B cell (primary cell): ENCODE measurements at regions not wholly inside any gene's neighbourhood (a gene's known extent, or its start where the extent isn't known, plus 50 kb on each side); places are given as distances from the start of the nearest gene placed in this dataset.

ENCODE experiments used
- ATAC-seq: fragments of 200-7000 bp; cut with Tn5 transposase; one replicate; pipeline ENCODE4 v1.10.0; 2021; ENCODE audit warnings: low read depth, mild to moderate bottlenecking, moderate number of reproducible peaks, moderate library complexity
- CTCF ChIA-PET: fragments of 350-600 bp; sonication (Branson Sonifier 250); formaldehyde crosslinking; loops from one replicate; lab custom pipeline; 2021; ENCODE audit warnings: antibody characterized with exemption, inconsistent platforms; lab: Charles Lee
- POLR2A ChIA-PET: fragments of 350-600 bp; sonication (Branson Sonifier 250); formaldehyde crosslinking; loops from one replicate; lab custom pipeline; 2021; ENCODE audit warnings: antibody characterized with exemption; lab: Charles Lee
- DNase-seq: peaks from one replicate; pipeline ENCODE4 v3.0.0; 2013
- H2AFZ ChIP-seq: 2 replicates; pipeline ENCODE4 v1.6.1; 2012; ENCODE audit warnings: mild to moderate bottlenecking, low read depth, low read length; ENCODE audit not compliant: insufficient read depth, poor library complexity, severe bottlenecking
- H3K27ac ChIP-seq, 2 donors: 1 replicate in 1 of 2; 2 replicates in 1 of 2; pipeline ENCODE4 v1.5.1; 2012 to 2013; ENCODE audit warnings: low read length in 2 of 2, mild to moderate bottlenecking in 2 of 2, moderate library complexity in 1 of 2
- H3K27me3 ChIP-seq, 4 experiments: fragments of 200-600 bp in 1 of 4; sonication (generic) in 1 of 4; replicated peaks in 1 of 4; 1 replicate in 2 of 4; 2 replicates in 2 of 4; pipeline versions ENCODE4 v1.6.1 to v1.7.0; 2013 to 2016; ENCODE audit warnings: low read length in 3 of 4, mild to moderate bottlenecking in 2 of 4, mixed read lengths in 1 of 4, moderate library complexity in 1 of 4; ENCODE audit not compliant: insufficient read depth in 4 of 4, control insufficient read depth in 3 of 4; ENCODE audit errors: control extremely low read depth in 1 of 4
- H3K36me3 ChIP-seq, 2 experiments: replicated peaks in 1 of 2; 1 replicate in 1 of 2; 2 replicates in 1 of 2; pipeline versions ENCODE4 v1.6.1 to v1.7.1; 2013; ENCODE audit warnings: low read length in 1 of 2; ENCODE audit not compliant: insufficient read depth in 2 of 2, control insufficient read depth in 1 of 2; ENCODE audit errors: control extremely low read depth in 1 of 2, extremely low read depth in 1 of 2
- H3K4me1 ChIP-seq, 2 donors: fragments of 200-600 bp in 1 of 2; sonication (generic) in 1 of 2; 1 replicate in 1 of 2; 2 replicates in 1 of 2; pipeline versions ENCODE4 v1.5.1 to v1.6.1; 2013 to 2017; ENCODE audit warnings: low read length in 2 of 2; ENCODE audit not compliant: control insufficient read depth in 2 of 2, insufficient read depth in 2 of 2
- H3K4me2 ChIP-seq: replicated peaks from 2 replicates; pipeline ENCODE3; 2012; ENCODE audit warnings: mild to moderate bottlenecking, low read depth, low read length; ENCODE audit not compliant: poor library complexity, severe bottlenecking
- H3K4me3 ChIP-seq, 5 experiments: fragments of 200-600 bp in 1 of 5; sonication (generic) in 1 of 5; 1 replicate in 3 of 5; 2 replicates in 2 of 5; pipeline versions ENCODE4 v1.5.1 to v1.7.0; 2011 to 2016; ENCODE audit warnings: low read length in 4 of 5, mild to moderate bottlenecking in 4 of 5, low read depth in 2 of 5, control low read depth in 1 of 5, moderate library complexity in 1 of 5; ENCODE audit not compliant: insufficient read depth in 1 of 5; ENCODE audit errors: control extremely low read depth in 1 of 5, extremely low read depth in 1 of 5
- H3K79me2 ChIP-seq: fragments of 200-600 bp; sonication (generic); one replicate; pipeline ENCODE4 v1.6.0; 2016; ENCODE audit warnings: low read length; ENCODE audit not compliant: control insufficient read depth, insufficient read depth
- H3K9ac ChIP-seq: fragments of 200-600 bp; sonication (generic); 2 replicates; pipeline ENCODE4 v1.6.1; 2017; ENCODE audit warnings: mild to moderate bottlenecking, low read length, moderate library complexity
- H3K9me3 ChIP-seq, 3 donors: one replicate each; pipeline versions ENCODE4 v1.6.1 to v1.7.1; 2013; ENCODE audit warnings: low read length in 2 of 3; ENCODE audit not compliant: control insufficient read depth in 2 of 3, insufficient read depth in 1 of 3; ENCODE audit errors: control extremely low read depth in 1 of 3
- H4K20me1 ChIP-seq: 2 replicates; pipeline ENCODE4 v1.6.0; 2012; ENCODE audit warnings: mild to moderate bottlenecking, low read length; ENCODE audit not compliant: insufficient read depth, control insufficient read depth, poor library complexity, severe bottlenecking
- H3K27ac Mint-ChIP-seq: one replicate; pipeline ENCODE4 v1.8.0; 2021; ENCODE audit warnings: mixed read lengths
- H3K27me3 Mint-ChIP-seq: one replicate; pipeline ENCODE4 v1.8.0; 2021; ENCODE audit warnings: mixed read lengths
- H3K4me1 Mint-ChIP-seq: one replicate; pipeline ENCODE4 v1.8.0; 2021; ENCODE audit warnings: mixed read lengths
- H3K4me3 Mint-ChIP-seq: one replicate; pipeline ENCODE4 v1.8.0; 2021; ENCODE audit warnings: mixed read lengths
- H3K9me3 Mint-ChIP-seq: one replicate; pipeline ENCODE4 v1.8.0; 2022; ENCODE audit warnings: mixed read lengths; ENCODE audit not compliant: insufficient read depth
- EZH2 ChIP-seq: IDR thresholded peaks from 2 replicates; pipeline ENCODE4 v1.6.1; 2012; ENCODE audit warnings: borderline replicate concordance, low read depth, mild to moderate bottlenecking, moderate library complexity, low read length; ENCODE audit not compliant: insufficient read depth, poor library complexity, severe bottlenecking
- WGBS: methylation state at CpG from one replicate; pipeline ENCODE4 v1.1.5; 2013; ENCODE audit warnings: missing lambda C conversion rate; ENCODE audit not compliant: insufficient coverage; 5-methylcytosine and 5-hydroxymethylcytosine counted together
- intact Hi-C: fragments of 100-400 bp; cut with micrococcal nuclease; formaldehyde crosslinking; loops from one replicate; pipeline ENCODE4 v1.10.0; 2022
- TF ChIP-seq, protein P1 (sequence below): fragments of 200-600 bp; IDR thresholded peaks from one replicate; pipeline ENCODE4 v1.8.0; 2022; ENCODE audit warnings: antibody characterized with exemption, mild to moderate bottlenecking

DNA sequence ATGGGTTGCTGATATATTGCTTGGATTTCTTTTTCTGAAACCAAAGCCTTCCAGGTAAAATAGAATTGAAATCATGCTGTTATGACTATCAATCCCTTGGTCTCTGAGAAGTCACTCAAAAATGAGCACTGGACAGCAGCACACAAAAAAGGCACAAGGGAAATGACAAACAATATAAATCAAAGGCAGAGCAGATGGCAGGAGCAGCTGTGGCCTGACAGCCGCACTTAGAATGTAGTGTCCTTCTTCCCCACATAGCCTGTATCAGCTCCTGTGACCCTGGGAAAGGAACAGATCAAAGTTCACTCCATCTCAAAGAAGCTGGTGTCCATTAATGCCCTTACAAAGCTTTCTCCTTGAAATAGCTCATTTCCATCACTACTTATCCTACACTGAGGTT is 326.7 kb downstream of the SUCLG1 start:
- DNase-seq (no peak), ATAC-seq (no peak)
- Mint-ChIP-seq H3K4me3 (no peak overlapping the region), H3K4me1 (no peaks in the 10 kb centered on the region), H3K9me3 (no peaks in the 10 kb centered on the region), H3K27me3 (no peaks in the 10 kb centered on the region), H3K27ac (no peak overlapping the region)
- H2AFZ ChIP-seq: no peak overlapping the region
- no peak for TF ChIP-seq EZH2
- TF ChIP-seq, protein P1, sequence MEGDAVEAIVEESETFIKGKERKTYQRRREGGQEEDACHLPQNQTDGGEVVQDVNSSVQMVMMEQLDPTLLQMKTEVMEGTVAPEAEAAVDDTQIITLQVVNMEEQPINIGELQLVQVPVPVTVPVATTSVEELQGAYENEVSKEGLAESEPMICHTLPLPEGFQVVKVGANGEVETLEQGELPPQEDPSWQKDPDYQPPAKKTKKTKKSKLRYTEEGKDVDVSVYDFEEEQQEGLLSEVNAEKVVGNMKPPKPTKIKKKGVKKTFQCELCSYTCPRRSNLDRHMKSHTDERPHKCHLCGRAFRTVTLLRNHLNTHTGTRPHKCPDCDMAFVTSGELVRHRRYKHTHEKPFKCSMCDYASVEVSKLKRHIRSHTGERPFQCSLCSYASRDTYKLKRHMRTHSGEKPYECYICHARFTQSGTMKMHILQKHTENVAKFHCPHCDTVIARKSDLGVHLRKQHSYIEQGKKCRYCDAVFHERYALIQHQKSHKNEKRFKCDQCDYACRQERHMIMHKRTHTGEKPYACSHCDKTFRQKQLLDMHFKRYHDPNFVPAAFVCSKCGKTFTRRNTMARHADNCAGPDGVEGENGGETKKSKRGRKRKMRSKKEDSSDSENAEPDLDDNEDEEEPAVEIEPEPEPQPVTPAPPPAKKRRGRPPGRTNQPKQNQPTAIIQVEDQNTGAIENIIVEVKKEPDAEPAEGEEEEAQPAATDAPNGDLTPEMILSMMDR: no peak
- H4K20me1 ChIP-seq: no peaks in the 10 kb centered on the region
- H3K79me2 ChIP-seq: no peaks in the 10 kb centered on the region
- H3K27me3 ChIP-seq: no peaks in the 10 kb centered on the region
- WGBS: 92% methylated on average over 1 of the region's 1 CpG
- intact Hi-C loops: no loop called here
- H3K4me3 ChIP-seq: no peak overlapping the region
- POLR2A ChIA-PET: no interaction called here
- H3K27ac ChIP-seq: no peak overlapping the region
- CTCF ChIA-PET: no interaction called here
- no peaks in the 10 kb centered on the region for H3K4me1 ChIP-seq
- no peak overlapping the region for H3K9ac ChIP-seq
- H3K9me3 ChIP-seq: no peaks in the 10 kb centered on the region
- H3K4me2 ChIP-seq: no peak overlapping the region
- H3K36me3 ChIP-seq: no peaks in the 10 kb centered on the region

- H3K4me1 ChIP-seq: no peaks in the 10 kb centered on the region
- intact Hi-C loops: no loop called here
- no peak overlapping the region for H2AFZ ChIP-seq
- H3K79me2 ChIP-seq: no peaks in the 10 kb centered on the region
- ChIA-PET CTCF (no interaction called here), POLR2A (no interaction called here)
- H3K9ac ChIP-seq: no peak overlapping the region
- H3K4me1 Mint-ChIP-seq: no peaks in the 10 kb centered on the region
- no CpG with 5 or more reads among the region's 1 CpG for WGBS
- no peak overlapping the region for H3K4me3 ChIP-seq
- TF ChIP-seq, protein P1: no peak
- TF ChIP-seq EZH2: no peak
- no peaks in the 10 kb centered on the region for H3K27me3 ChIP-seq
- no peak overlapping the region for H3K4me3 Mint-ChIP-seq
- no peak overlapping the region for H3K27ac ChIP-seq
- no peaks in the 10 kb centered on the region for H3K9me3 ChIP-seq
- DNase-seq (no peak), ATAC-seq (no peak)
- no peak overlapping the region for H3K4me2 ChIP-seq
- H3K27me3 Mint-ChIP-seq: no peaks in the 10 kb centered on the region
- H3K36me3 ChIP-seq: no peaks in the 10 kb centered on the region
- H3K9me3 Mint-ChIP-seq: no peaks in the 10 kb centered on the region
- H4K20me1 ChIP-seq: no peaks in the 10 kb centered on the region
- no peak overlapping the region for H3K27ac Mint-ChIP-seq
Measured at GRCh38 chr2:84131278-84131830, 327.7 kb downstream of the SUCLG1 start.
